ENCODE measurements at regions not wholly inside any gene's neighbourhood (a gene's known extent, or its start where the extent isn't known, plus 50 kb on each side); places are given as distances from the start of the nearest gene placed in this dataset.

GRCh38 chr5:59956130-59956783 lies 62.7 kb upstream of the PDE4D start:
- TF ChIP-seq REST (IDR thresholded peaks at IDR 0.05; ENCODE audit: insufficient read depth in 1 of 2, low read depth in 2 of 2, low read length in 2 of 2) (no peak), POLR2AphosphoS5 (IDR thresholded peaks at IDR 0.05; ENCODE audit: low read depth, low read length) (no peak), FOXP2 (optimal IDR thresholded peaks at IDR 0.05; ENCODE audit: borderline replicate concordance, extremely low read depth, extremely low read length, insufficient read depth) (no peak), TAF1 (IDR thresholded peaks at IDR 0.05; ENCODE audit: borderline replicate concordance, insufficient read depth, low read length) (no peak)
